LNCaP clone FGC (cell line): ENCODE measurements at regions not wholly inside any gene's neighbourhood (a gene's known extent, or its start where the extent isn't known, plus 50 kb on each side); places are given as distances from the start of the nearest gene placed in this dataset.

Source experiments
- DNase-seq: peaks from one replicate; pipeline ENCODE4 v3.0.0-alpha.2; 2011; ENCODE audit warnings: low read depth
- H3K4me3 ChIP-seq: 2 replicates; pipeline ENCODE4 v1.5.1; 2011; ENCODE audit warnings: mild to moderate bottlenecking, low read depth, low read length, control low read depth
- CTCF ChIP-seq: IDR thresholded peaks from 2 replicates; pipeline ENCODE4 v1.5.1; 2012; ENCODE audit warnings: mild to moderate bottlenecking; ENCODE audit not compliant: control insufficient read depth, insufficient read depth; ENCODE audit errors: extremely low read depth

- H3K4me3 ChIP-seq: no peak overlapping the region
- no peak for TF ChIP-seq CTCF
- no peak for DNase-seq
These were observed 110.6 kb upstream of the ATP8B1 start for GRCh38 chr18:57913686-57914085.

- TF ChIP-seq CTCF: peak; percentile 36
- no peak for DNase-seq
- no peak overlapping the region for H3K4me3 ChIP-seq
These were observed 107.7 kb upstream of the ATP8B1 start for GRCh38 chr18:57910817-57911216.

- no peak overlapping the region for H3K4me3 ChIP-seq
- TF ChIP-seq CTCF: no peak
- DNase-seq: no peak
These were observed 107.0 kb upstream of the ATP8B1 start for GRCh38 chr18:57910134-57910533.

- TF ChIP-seq CTCF: no peak
- H3K4me3 ChIP-seq: no peak overlapping the region
- DNase-seq: no peak
These were observed 106.5 kb upstream of the ATP8B1 start for GRCh38 chr18:57909620-57910019.

GRCh38 chr18:57908092-57908491, 105.0 kb upstream of the ATP8B1 start:
- TF ChIP-seq CTCF: no peak
- DNase-seq: no peak
- no peak overlapping the region for H3K4me3 ChIP-seq

- TF ChIP-seq CTCF: no peak
- no peak overlapping the region for H3K4me3 ChIP-seq
- no peak for DNase-seq
These were observed 104.4 kb upstream of the ATP8B1 start for GRCh38 chr18:57907550-57907949.

- 0 out of 2 replicates have a peak, but pooled peaks have one; percentile 32 for TF ChIP-seq CTCF
- no peak overlapping the region for H3K4me3 ChIP-seq
- DNase-seq: no peak
These were observed 103.7 kb upstream of the ATP8B1 start for GRCh38 chr18:57906852-57907251.
